ENCODE measurements at regions not wholly inside any gene's neighbourhood (a gene's known extent, or its start where the extent isn't known, plus 50 kb on each side); places are given as distances from the start of the nearest gene placed in this dataset.
"Not testable (repeated sequence)": the region's sequence is repeated elsewhere in the genome, so short reads cannot be mapped to it uniquely, and the experiment has no call there.

- FAIRE-seq (no peak), DNase-seq (ENCODE audit: low spot score) (no peak)
Measured at GRCh38 chr9:89854715-89855475, 250.1 kb downstream of the GADD45G start.

- FAIRE-seq; DNase-seq (ENCODE audit: low spot score): not testable (repeated sequence)
Measured at GRCh38 chr9:89856296-89856695, 251.5 kb downstream of the GADD45G start.

- not testable (repeated sequence) for FAIRE-seq; DNase-seq (ENCODE audit: low spot score)
Measured at GRCh38 chr9:89856950-89857349, 252.1 kb downstream of the GADD45G start.

GRCh38 chr9:89859842-89860241 is 255.0 kb downstream of the GADD45G start:
- DNase-seq (ENCODE audit: low spot score); FAIRE-seq: not testable (repeated sequence)

GRCh38 chr9:89861371-89861770 is 256.6 kb downstream of the GADD45G start:
- not testable (repeated sequence) for FAIRE-seq; DNase-seq (ENCODE audit: low spot score)

- FAIRE-seq (no peak), DNase-seq (ENCODE audit: low spot score) (no peak)
Measured at GRCh38 chr9:89862316-89862715, 257.5 kb downstream of the GADD45G start.

GRCh38 chr9:89863141-89863540 is 258.3 kb downstream of the GADD45G start:
- FAIRE-seq = no peak
- DNase-seq (ENCODE audit: low spot score) = no peak

GRCh38 chr9:89863837-89864236 is 259.0 kb downstream of the GADD45G start:
- DNase-seq (ENCODE audit: low spot score) (no peak), FAIRE-seq (no peak)

GRCh38 chr9:89864257-89864656 is 259.4 kb downstream of the GADD45G start:
- FAIRE-seq (no peak), DNase-seq (ENCODE audit: low spot score) (no peak)

GRCh38 chr9:89864731-89865130 is 259.9 kb downstream of the GADD45G start:
- FAIRE-seq (no peak), DNase-seq (ENCODE audit: low spot score) (no peak)

GRCh38 chr9:89865357-89865756 is 260.5 kb downstream of the GADD45G start:
- no peak for DNase-seq (ENCODE audit: low spot score)
- FAIRE-seq = no peak

- no peak for FAIRE-seq
Measured at GRCh38 chr9:89865981-89866380, 261.2 kb downstream of the GADD45G start.

GRCh38 chr9:89866701-89867100 is 261.9 kb downstream of the GADD45G start:
- FAIRE-seq (no peak), DNase-seq (ENCODE audit: low spot score) (no peak)

More at GRCh38 chr9:89865981-89866380, 261.2 kb downstream of the GADD45G start:
- no peak for DNase-seq (ENCODE audit: low spot score)

- DNase-seq (ENCODE audit: low spot score) (no peak), FAIRE-seq (no peak)
Measured at GRCh38 chr9:89868100-89868499, 263.3 kb downstream of the GADD45G start.

- DNase-seq (ENCODE audit: low spot score) (no peak), FAIRE-seq (no peak)
Measured at GRCh38 chr9:89869793-89870580, 265.2 kb downstream of the GADD45G start.

GRCh38 chr9:89871871-89872331 is 267.1 kb downstream of the GADD45G start:
- FAIRE-seq (no peak), DNase-seq (ENCODE audit: low spot score) (no peak)

GRCh38 chr9:89872426-89872912 is 267.7 kb downstream of the GADD45G start:
- FAIRE-seq = no peak

GRCh38 chr9:89872913-89873707 is 268.3 kb downstream of the GADD45G start:
- FAIRE-seq = no peak

More at GRCh38 chr9:89872426-89872912, 267.7 kb downstream of the GADD45G start:
- DNase-seq (ENCODE audit: low spot score) = no peak

GRCh38 chr9:89873801-89874200 is 269.0 kb downstream of the GADD45G start:
- DNase-seq (ENCODE audit: low spot score) (no peak), FAIRE-seq (no peak)

More at GRCh38 chr9:89872913-89873707, 268.3 kb downstream of the GADD45G start:
- no peak for DNase-seq (ENCODE audit: low spot score)

GRCh38 chr9:89874351-89875321 is 269.8 kb downstream of the GADD45G start:
- DNase-seq (ENCODE audit: low spot score) (no peak), FAIRE-seq (no peak)

Measured in RCC 7860 (cell line).